ENCODE measurements at regions not wholly inside any gene's neighbourhood (a gene's known extent, or its start where the extent isn't known, plus 50 kb on each side); places are given as distances from the start of the nearest gene placed in this dataset.

DNA sequence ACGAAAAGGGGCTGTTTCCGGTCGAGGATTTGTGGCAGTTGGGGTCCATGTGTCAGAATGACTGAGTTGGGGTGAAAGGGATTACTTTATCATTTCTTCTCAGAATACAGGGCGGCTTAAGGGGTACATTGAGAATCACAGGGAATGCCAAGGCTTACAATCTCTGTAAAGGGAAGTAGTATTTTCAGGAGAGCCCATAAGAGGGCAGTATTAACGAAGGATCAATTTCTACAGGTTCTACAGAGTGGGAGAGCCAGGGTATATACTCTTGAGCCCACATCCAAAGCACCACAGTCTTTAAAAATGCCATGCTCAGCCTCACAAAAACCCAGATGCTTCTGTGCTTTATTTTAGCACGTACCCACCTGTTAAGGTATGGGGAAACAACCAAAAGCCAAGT lies 67.7 kb upstream of the ZXDA start:
- TF ChIP-seq CTCF (IDR thresholded peaks at IDR 0.05): no peak
- TF ChIP-seq POLR2A (IDR thresholded peaks at IDR 0.05): no peak

All from thyroid gland (tissue), 4 donors.